NCI-H2196 treated with DMSO at 0.1 percent for 48 hours (cell line): ENCODE measurements at regions not wholly inside any gene's neighbourhood (a gene's known extent, or its start where the extent isn't known, plus 50 kb on each side); places are given as distances from the start of the nearest gene placed in this dataset.
"Not testable (repeated sequence)": the region's sequence is repeated elsewhere in the genome, so short reads cannot be mapped to it uniquely, and the experiment has no call there.

Experiments
- DNase-seq: peaks from one replicate; lab custom pipeline; 2025; ENCODE audit not compliant: unreplicated experiment; lab: John Stamatoyannopoulos, UW

DNA sequence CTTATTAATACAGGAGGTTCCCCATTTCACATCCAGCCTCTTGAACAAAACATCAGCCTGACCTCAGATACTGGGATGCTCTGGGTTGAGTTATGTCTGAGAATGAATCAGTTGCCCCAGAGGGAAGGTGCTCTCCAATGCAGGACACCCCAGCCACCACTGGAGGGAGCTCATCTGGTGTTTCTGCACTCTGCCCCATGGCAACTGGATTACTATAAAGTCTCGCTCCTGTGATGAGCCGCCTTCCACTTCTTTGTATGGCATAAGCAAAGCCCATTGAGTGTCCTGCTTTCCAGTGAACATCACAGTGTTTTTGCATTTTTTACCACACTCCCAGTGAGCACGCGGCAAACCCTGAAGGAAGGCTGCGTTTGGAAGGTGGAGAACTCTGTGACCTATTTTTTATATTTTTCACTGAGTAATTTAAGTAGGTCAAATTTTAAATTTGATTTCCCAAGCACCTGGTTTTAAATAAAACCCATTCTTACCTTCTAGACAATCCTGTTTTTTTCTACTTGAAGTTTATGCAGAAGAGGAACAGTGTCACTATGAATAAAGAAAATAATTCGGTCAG, 176.9 kb upstream of the WWC1 start:
- DNase-seq, result no peak

DNA sequence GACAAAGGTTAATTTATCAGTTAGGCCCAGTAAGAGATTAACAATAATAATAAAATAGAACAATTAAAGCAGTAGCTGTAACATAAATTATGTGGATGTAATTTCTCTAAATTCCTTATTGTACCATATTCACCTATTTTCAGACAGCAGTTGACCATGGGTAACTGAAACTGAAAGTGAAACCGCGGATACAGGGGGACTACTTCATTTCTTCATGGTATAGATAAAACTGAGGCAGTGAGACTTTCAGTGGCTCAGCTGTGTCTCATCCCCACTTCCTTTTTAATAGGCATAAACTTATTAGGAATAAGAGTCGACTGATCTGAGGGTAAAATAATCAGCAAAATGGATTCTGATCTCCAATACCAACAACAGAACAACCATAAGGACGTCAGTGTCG, 174.0 kb upstream of the WWC1 start:
- no peak for DNase-seq

DNA sequence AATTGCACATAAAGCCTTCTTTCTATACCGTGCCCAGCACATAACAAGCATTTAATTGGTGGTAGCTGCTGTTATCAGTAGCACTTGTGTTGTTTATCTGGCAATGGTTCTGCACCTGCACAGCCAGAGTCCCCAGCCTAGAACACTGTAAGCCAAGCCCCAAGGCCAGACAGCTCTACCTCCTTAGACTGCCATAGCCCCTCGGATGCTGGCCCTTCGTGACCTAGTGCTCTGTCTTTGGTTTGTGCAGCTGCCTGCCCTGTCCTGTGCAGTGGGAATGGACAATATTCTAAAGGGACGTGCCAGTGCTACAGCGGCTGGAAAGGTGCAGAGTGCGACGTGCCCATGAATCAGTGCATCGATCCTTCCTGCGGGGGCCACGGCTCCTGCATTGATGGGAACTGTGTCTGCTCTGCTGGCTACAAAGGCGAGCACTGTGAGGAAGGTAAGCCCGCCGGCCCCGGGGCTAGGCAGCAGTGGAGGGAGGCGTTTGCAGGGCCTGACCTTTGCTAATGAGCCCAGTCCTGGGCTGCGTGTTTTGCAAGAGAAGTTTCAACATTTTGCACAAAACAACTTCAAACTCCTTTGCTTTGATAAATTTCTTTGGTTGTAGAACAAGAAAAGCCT, 173.3 kb upstream of the WWC1 start:
- DNase-seq, result no peak

DNA sequence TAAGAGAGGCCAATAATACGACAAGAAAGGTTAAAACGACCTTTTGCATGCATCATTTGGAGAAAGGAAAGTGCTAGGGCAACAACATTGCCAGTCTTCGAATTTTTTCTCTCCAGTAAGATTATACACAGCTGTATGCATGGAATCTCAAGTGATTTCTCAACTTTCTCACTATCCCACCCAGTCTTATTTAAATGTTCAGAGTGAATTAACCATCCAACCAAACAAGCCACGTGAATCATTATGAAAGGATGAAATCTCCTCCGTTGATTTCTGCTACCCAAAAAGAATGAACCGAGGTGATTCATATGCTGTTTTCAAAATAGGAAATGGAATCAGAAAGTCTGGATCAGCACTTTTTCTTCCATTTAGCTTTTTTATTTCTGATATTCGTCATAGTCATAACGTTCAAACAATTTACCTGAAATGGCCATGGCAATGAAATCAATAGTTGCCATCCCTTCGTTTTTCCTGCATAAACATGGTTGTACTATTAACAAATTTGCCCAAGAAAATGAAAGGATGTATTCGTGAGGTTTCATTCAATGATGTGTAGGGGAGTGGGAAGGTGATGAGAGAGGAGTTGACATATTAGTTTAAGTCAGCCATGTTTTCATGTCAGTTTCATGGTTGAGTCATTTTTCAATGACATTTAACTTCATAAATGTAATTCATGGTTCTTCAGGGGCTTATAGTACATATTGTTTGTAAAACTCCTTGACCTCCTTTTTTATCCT, 170.9 kb upstream of the WWC1 start:
- DNase-seq, result no peak

DNA sequence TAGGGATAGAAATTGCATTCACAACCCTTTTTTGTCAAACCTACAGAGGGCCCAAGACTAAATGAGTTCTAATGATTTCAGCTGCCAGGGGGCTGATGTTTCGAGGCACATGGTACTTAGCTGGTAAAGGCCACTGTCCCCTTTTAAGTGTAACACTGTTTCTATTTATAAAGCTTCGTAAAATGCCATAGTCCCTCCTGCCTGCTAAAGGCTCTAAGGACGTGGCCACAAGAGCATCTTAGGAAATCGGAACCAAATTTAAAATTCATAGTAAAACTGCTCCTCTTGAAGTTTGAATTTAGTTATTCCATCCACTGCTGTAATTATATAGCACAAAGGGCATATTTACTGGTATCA, 170.3 kb upstream of the WWC1 start:
- no peak for DNase-seq

DNA sequence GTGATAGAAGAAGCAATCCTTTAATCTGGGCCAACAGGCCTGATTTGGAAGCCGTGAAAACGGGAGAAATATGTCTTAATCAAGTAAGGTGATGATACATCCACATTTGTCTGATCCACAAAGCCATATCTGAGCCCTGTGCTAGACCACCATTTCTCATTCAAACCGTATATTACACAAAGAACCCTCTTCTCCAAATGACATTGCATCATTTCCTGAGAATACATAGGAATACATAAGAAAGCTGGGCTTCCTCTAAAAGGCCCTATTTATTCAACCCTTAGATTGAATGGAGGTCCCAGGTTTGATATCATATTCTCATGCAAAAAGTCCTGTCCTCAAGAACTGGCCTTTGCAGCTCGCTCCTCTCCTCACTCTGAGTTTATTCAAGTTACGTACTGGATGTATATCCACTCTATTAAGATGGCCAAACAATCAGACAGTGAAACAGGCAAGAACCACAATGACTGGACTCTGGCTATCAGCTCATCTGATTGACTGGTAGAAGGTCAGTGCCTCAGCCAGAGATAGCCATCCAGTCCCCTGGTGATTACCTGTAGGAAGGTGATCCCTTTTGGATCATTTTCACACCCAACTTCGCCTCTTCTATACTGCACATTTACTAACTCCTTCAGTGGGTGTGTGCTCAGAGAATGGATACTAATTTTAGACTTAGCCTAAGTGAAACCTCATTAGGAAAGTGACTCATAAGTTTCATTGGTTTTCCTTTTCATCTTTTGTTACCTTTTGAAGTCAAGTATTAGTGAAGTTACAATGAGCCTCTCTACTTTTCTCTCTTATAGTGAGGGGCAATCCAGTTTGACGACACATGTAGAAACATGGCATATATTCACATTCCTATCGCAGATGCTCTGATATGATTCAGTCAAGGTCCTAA, 167.6 kb upstream of the WWC1 start:
- DNase-seq, result no peak

DNA sequence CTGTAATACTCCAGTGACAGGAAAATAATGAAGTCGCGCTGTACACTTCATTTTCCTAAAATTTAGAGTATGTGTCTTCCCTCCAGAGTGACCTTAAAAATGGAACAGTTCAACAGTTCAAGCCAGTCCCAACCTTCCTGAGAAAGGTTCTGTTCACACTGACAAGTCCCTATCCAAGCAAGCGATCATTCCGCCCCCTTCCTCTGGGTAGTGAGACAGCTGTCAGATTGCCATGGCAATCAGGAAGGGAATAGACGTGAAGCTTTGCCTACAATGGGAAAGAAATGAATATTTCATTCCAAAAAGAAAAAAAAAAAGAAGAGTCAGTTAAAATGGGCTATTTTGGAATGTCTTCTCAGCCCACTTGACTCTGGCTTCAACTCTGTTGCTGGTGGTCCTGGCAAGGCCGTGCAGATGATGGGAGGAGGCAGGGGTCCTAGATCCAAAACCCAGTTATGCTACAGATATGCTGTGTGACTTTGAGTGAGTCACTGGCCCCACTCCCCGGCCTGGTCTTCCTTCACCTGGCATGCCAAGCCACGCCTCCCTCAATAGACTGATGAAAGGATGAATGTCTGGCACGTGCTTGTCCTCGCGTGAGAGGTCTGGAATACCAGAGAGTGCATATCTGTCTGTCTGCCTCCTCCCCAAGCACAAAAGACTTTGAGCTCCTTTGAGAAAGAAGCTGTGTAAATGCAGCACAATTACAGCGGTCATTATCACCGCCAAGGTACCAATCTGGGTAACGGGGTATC, 165.8 kb upstream of the WWC1 start:
- no peak for DNase-seq

DNA sequence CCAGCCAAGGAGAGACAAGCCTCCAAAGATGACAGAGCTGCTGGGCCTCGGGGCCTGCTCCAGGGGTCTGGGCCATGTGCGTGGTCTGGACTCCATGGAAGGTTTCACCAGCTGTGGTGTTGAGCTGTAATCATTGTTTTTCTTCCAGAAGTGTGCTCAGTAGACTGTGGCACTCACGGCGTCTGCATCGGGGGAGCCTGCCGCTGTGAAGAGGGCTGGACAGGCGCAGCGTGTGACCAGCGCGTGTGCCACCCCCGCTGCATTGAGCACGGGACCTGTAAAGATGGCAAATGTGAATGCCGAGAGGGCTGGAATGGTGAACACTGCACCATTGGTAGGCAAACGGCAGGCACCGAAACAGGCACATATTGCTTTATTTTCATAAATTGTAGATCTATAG, 164.8 kb upstream of the WWC1 start:
- DNase-seq, result no peak

DNA sequence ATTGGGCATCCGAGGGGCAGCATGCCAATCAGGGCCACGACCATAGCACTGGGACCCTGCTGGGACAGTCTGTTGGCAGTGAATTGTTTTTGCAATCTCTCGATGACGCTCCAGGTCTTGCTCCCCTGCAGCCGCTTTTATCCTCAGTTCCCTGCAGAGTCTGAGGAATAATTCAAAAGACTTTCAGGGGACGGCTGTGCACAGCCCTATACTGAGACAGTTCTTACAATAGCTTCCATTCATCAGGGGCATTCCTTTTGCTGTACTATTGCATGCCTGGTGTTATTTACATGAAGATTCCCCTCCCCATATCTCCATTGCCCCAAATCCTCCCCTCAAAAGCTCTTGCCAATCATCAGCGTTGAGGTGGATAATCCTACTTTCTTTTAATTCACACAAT, 163.3 kb upstream of the WWC1 start:
- DNase-seq, result no peak

DNA sequence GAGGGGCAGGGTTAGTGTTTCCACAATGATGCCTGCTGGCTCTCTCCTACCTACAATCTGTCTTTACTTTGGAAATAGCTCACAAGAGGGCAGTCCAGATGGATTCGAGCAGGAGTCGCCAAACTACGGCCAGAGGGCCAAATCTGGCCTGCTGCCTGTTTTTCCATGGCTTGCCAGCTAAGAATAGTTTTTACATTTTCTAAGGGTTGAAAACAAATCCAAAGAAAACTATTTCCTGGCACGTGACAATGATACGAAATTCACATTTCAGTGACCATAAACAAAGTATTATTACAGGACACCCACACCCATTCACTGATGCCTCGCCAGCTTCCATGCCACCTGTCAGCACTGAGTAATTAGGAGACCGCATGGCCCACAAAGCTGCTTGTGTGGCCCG, 162.9 kb upstream of the WWC1 start:
- DNase-seq, result no peak

DNA sequence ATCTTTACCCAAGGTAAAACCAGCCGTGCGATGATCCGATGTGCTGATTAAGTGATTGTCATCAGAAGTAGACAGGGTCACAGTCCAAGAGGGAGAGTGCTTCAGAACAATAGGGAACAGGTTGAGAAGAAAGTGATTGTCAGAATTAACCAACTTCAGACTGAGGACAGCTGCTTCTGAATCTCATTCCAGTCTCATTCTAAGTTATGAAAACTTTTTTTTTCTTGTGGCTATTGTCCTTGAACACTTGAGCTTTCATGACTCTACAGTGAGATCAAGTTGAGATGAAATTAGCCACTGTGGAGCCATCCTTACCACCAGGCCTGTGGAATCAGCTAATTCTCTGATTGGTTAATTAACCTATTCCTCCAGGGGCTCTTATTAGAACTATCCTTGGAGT, 159.9 kb upstream of the WWC1 start:
- DNase-seq, result no peak

DNA sequence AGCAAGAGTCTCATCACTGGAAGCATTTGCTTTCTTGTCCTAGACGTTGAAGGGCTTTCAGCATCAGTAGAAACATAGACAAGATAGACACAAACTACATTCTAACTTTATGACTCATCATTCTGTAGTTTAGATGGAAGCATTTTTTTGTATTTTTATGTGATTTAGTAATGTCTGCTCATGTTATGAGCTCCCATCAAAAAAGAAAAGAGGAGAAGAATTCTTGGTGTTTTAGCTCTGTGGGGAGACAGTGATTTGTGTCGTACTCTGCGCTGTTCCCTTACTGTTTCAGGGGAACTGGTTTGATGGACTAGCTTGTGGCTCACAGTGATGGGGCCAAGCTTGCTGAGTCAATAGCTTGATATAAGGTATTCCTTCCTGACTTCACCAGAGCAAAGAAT, 159.2 kb upstream of the WWC1 start:
- DNase-seq, result no peak

DNA sequence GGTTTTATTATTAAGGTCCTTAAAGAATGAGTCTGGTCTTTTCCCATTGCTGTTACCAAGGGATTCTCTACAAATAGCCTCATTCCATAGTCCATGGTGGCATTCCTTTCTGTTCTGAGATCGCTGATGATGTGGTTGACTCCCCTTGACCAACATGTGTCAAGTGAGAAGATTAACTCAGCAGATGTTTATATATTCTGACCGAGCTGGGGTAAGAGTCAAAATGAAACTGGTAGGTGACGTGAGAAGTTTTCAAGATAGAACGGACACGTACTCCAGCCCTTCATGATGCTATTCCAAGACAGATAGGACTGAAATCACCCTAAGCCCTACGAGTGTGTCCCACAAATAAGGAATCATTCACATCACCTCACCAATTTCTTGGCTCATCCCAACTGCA, 155.5 kb upstream of the WWC1 start:
- DNase-seq, result no peak

DNA sequence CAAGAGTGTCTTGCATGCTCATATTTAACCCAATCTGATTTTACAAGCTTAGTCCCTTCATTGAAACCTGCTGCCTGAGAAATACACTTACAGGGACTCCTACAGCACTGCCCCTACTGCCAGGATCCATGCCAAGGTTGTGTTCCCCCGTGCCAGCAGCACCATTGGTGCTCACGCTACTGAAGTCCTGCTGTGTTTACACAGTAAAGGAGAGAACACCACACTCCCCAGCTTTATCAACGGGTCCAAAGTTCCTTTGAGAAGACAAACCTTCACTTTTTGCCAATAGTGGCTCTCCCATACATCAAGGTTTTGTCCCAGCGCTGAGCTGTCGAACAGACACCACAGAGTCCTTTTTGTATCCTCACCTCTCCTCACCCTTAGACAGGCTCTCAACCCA, 155.1 kb upstream of the WWC1 start:
- no peak for DNase-seq

DNA sequence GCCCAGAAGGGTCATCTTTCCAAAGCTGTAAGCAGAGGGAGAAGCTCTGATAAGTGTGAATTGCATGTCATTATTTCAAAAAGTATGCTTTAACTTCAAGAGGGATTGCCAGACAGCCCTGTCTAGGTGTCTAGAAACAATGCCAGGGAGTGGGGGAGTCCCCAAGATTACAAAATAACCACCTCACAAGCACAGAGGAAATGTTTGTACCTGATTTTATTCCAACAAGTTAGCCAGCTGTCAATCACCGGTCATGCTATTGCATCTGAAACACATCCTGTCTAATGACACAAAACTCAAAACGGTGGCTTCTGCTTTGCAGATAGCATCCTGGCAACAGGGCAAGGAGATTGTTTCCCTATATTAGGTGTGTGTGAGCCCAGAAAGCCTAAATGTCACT, 154.2 kb upstream of the WWC1 start:
- DNase-seq, result no peak

DNA sequence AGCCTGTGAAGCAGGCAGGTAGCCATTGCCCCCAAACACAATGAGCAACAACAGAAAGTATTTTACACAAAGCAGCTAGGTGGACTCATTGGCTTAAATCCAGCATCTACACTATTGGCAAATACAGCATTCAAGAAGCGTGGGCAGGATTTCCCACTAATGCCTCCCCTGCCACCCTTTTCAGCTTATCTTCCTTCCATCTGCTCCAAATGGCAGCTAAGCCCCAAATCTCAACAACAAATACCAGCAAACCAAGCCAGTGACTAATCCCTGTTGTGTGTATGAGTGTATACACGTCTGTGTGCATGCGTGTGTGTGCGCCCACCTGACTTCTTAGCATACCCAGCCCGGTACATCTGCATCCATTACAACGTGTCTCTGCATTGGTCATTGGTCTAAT, 151.2 kb upstream of the WWC1 start:
- no peak for DNase-seq

DNA sequence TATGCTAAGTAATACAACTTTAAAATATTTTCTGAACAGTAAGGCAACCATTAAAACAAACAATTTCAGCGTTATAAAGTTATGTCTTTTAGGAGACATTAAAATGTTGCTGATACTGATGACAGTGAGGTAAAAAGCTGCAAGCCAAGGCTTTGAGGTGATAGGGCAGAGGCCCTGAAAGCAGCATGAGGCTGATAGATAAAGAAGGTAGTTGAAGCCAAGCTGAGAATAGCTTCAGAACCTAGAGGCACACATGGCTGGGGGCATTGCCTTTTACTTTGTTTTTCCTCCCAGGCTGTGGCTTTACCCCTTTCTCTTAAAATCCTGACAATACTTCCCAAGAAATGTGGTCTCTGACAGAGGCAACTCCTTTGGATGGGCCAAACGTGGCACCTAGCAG, 149.0 kb upstream of the WWC1 start:
- DNase-seq, result no peak

DNA sequence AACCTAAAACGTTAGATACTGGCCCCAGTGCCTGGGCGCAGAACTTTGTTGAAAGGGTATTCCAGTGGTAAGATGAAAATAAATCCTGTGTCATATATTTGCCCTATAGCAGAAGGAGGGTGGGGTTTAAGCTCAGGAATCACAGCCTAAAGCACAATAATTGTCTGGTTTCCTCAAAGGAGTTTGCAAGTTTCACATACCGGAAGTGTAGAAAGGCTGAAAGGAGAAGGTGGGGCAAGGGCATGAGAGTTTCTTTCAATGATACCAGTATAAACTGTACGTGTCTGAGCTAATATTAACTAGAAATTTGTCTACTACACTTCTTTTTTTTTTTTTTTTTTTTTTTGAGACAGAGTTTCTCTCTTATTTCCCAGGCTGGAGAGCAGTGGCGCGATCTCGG, 147.9 kb upstream of the WWC1 start:
- DNase-seq, result not testable (repeated sequence)

DNA sequence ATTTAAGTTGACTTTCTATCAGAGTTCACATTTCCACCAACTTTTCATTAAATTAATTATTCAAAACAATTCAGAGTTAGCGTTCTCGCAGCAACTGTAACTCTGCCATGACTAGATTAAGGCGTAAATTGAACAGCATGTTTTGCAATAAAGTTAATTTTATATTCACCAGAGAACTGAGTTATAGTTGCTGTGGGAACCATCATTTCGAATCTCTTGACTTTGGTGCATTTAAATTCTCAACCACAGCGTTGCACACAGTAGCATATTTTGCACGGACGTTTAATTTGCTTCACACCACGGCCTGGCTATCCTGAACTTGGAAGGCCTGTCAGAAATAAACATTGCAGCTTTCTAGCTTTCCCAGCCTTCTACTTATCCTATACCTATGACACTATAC, 144.3 kb upstream of the WWC1 start:
- no peak for DNase-seq

DNA sequence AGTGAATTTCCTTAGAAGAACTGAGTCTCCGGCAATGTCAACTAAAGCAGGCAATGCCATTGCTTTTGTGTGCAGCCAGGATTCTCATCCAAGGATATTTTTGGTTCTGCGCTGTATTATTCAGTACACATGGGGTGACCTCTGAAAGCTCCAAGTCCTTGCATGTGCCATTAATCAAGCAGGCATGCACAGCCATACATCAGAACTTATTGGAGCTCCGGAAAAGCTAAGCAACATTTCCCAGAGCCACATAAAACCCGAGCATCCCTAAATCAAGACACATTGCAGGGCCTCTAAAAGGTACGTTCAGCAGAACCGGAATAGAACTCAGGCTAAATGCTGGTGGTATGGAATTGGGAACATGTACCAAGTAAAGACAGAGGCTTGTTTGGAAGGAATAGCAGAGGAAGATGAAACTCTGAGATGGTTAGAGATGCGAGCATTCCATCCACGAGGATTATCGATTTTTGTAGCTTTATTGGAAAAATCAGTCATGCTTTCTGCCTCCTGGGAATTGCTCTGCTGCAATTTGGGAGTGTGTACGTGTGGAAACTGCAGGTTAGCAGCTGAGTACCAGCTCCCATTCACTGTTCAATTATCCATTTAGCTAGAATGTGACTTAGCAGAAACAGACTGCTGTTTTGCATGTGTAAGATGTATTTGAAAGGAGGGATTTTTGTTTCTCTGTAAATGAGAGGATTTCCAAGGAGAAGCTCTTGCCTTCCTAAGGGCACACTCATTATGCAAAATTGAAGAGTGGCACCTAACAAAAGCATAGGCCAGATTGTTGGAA, 143.7 kb upstream of the WWC1 start:
- no peak for DNase-seq
